ENCODE measurements at regions not wholly inside any gene's neighbourhood (a gene's known extent, or its start where the extent isn't known, plus 50 kb on each side); places are given as distances from the start of the nearest gene placed in this dataset.

DNA sequence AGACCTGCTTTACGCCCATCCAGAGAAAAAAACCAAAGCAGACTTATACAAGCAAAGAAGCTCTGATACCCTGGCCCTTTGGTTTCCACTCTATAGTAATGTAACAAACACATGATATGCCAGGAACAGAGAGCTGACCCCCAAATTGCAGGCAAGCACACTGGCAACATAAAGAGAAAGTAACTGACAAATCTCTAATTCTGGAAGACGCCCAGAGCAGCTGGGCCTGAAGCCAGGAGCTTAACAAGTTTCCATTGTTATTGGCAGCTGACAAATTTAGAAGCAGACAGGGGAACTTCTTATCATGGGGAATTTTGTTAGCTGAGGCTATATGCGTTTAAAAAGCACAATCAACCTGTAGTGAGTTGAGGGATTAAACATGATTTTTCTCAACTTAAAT is 158.0 kb downstream of the DLEU7 start:
- peak; percentile 50 for DNase-seq (ENCODE audit: low spot score)

DNA sequence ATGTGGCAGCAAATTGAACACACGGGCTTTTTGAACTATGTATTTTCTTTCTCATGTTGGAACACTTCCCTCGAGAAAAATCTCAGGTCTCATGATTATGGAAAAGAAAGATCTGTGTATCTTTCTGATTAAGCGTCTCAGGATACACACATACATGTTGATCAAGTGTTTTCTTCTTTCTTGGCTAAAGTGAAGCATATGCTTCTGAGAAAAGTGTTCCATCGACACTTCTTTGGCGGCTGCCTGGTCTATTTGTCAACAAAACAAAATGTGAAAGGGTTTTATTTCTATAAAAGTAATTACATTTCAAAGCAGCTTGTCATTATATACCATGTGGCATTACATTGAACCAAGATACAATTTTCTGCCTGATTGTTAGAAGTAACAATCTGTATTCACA is 157.5 kb downstream of the DLEU7 start:
- DNase-seq (ENCODE audit: low spot score): no peak

DNA sequence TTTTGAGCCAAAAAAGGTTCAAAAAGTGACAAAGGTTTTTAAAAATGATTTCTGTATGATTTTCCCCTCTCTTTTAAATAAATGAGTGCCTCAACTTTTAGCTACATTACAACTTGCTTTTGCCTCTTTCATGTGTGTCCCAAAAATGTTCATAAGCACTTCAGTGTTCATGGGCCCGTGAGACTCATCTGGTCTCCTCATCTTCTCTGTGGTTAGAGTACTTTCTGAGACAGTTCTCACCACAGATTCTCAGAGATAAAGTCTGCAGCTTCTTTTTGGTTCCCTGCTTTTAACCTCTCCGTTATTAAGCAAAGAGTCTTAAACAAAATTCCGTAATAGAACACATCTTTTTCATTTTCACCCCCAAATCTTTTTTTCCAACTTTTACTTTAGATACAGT is 156.9 kb downstream of the DLEU7 start:
- DNase-seq (ENCODE audit: low spot score): no peak

DNA sequence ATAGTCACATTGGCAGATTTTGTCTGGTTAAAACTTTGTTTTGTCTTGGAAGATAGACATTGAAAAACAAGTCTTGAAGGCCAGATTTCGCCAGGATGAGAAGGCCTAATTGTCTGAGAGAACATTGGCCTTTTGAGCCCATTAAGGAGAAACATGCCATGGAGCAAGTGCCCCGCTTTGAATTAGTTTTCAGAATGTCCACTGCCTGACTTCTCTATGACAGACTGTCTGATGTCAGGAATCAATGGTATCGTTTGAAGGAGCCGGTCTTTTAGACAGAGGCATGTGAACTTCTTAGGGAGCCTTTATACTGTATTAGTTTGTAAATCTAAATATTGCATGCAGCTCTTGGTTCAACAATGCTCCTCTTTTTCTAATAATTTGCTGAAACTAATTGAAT is 155.9 kb downstream of the DLEU7 start:
- DNase-seq (ENCODE audit: low spot score): no peak

DNA sequence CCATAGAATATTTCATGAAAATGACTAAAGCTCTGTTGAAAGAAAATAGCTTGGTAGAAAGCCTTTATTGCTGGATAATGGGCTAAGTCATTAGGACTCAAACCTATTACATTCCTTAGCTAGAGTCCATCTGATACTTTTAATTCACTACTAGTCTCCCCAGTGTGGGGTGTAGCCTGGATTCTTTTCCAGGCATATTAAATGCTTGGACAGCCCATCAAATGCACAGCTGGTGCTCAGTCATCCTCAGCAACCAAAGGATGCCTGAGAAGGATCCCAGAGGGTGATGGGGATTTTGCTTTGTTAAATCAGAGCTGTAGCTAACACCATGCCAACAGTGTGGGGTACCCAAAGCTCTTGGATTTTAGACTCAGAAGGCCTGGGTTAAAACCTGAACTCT is 153.5 kb downstream of the DLEU7 start:
- DNase-seq (ENCODE audit: low spot score): no peak

DNA sequence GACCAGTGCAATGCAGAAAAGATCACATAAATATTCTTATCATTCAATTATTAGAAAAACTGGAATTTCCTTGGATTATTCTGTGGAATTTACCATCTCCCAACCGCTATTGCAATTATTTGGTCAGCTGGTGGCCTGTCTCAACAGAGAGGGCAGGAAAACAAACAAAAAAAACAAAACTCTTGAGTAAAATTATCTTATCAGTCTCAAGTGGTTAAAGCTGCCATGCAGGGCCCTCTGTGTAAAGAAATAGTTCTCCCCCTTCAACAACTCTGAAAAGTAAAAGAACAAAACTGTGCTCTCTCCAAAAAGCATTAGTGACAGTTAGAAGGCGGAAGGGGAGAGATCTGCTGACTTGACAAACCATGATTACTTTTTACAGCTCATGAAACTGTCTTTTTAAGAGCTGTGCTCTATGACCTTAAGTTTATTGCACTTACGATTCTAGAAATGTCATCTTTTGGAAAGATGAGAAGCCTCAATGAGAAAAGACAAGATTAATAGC is 152.3 kb downstream of the DLEU7 start:
- no peak for DNase-seq (ENCODE audit: low spot score)

DNA sequence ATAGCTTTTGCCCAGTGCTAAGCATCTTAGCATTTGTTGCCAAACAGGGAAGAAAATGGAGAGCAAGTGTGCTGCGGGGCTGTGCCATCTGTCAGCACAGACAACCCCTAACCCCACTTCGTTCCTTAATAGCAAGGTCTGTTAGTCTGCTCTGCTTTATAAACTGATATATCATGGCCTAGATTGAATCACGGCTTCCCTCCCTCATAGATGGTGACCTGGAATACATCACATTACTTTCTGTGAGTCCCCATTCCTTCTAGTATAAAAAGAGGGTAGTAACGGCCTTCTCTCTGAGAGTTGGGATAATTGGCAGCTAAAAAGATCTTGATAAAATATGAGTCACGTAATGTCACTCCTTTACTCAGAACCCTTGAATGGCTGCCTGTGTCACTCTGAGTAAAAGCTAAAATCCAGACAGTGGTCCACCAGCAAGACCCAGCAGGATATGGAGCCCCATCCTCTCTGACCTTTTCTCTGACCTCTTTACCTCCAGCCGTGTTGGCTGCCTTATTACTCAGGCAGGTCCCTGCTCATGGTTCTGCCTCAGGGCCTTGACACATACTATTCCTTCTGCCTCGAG is 151.7 kb downstream of the DLEU7 start:
- DNase-seq (ENCODE audit: low spot score): peak; percentile 34

DNA sequence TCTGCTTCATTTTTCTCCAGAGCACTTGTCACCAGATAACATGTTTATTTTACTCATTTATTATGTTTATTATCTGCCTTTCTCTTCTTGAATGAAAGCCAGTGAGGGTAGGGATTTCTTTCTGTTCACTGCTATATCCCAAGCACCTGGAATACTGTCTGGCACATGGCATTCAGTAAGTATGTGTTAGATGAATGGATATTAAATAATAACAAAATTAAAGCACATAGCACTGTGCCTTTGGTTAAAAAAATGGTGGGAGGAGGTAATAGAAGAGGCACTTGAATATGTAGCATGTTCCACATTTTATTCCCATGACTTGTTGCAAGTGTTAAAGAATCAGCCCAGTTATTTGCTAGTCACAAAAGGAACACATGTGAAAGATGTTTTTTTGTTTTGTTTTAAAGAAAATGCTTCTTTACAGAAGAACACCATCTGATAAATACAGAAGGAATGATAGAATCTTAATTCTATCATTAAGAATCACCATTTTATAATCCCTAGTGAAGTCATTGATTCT is 151.0 kb downstream of the DLEU7 start:
- DNase-seq (ENCODE audit: low spot score): no peak

DNA sequence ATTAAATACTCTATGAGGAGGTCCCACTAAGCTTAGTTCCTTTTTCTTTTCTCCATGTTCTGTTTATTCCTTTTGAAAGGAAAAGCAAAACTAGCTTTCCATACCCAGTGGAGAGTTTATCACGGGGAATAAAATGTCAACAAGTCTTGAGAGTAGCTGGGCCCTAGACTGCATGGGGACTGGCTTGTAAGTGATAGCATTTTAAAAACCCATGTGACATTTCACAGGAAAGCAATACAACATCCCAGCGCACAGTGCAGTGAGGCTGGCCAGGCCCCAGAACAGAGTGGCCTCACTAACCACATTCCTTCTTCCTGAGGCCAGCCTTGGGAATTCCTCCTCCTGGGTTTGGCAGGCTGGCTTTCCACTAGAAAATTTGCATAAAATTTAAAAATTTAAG is 149.8 kb downstream of the DLEU7 start:
- DNase-seq (ENCODE audit: low spot score): no peak

DNA sequence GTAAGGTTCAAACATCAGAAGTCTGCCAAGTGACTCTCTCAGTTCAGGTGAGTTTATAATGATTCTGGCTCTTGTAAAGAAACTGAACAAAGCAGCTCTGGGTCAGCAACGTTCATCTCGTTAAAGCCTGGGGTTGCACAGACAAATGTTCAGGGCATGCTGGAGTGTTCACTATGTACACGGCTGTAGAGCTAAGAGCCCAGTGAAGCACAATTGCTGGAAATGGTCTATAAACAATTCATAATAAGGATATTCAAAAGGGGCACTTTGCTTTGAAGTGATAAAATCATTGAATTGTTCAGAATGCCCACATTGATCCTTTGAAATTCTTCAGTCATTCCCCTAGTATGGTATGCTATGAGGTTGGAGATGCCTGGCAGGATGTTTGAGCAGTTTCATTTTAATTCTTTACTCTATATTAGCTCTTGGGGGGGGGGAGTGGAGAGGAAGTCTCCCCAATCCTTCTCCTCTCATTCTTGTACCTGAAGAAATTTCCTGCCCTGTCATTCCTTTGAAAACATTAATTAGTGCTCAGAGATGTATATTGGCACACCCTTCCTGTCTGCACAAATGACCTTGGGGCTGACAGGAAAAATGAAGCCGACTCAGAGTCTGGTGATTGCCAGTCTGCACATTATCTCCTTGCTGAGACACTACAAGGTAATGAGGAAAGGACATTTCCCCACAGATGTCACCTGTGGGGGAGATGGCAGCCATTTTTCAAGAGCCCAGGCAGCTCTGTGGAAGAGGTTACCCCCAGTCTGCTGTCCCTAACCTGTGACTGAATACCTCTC is 145.5 kb downstream of the DLEU7 start:
- peak; percentile 37 for DNase-seq (ENCODE audit: low spot score)

DNA sequence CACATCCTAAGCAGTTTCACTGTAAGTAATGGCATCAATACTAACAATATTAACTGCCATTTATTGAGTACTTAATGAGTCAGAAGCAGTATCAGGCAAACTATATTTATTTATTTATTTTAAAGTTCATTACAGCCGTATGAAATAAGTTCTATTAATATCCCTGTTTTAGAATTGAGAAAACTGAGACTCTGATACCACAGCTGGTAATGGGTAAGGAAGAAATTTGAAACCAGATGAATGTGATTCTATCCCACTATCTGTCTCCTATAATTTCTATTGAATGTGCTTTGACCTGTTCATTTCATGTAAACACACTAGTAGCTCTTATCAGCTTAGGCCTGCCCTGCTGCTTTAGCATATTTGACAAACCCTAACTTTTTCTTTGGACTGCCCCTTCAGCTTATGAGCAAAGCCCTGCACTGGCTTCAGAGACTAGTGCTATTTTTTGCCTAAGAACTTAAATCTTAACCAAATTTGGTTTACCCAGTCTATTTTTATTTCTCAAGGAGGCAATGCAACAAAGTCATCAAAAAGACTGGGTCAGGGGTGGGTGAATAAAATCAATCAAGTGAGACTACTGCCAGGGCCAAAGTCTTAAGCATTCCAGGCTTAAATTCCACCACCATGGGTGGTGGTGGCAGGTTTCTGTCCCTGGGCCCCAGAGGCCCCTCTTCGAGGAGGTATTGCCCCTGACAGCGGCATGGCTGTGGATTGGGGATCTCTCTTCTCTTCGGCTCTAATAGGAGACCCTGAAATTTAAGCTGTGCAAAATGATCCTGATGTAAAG is 143.4 kb downstream of the DLEU7 start:
- no peak for DNase-seq (ENCODE audit: low spot score)

DNA sequence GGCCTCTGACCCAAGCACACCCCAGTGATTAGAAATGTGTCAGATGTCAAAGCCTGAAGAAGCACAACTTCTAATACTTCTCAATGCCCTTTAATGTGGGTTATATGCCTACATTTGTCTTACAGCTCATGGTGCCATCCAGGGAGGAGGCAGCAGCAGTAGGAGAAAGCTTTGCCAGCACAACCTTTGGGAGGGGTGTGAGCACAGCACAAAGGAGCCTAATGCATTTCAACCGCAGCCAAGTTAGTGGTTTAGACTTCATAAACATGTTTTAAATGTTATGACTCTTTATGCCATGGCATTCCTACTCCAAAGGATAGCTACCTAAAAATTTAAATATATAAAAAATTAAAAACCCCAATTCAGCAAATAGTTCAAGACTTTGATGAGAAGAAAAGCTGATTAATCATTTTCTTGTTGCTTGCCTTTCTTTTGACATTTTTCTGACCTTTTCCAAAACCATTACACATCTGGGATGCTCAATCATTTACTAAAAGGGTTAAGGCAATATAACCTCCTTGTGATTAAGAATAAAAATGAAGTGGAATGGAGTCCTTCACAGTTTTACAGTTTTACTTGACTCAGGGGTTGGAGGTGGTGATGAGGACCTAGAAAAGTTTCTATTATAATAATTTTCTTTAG is 142.7 kb downstream of the DLEU7 start:
- DNase-seq (ENCODE audit: low spot score): no peak

DNA sequence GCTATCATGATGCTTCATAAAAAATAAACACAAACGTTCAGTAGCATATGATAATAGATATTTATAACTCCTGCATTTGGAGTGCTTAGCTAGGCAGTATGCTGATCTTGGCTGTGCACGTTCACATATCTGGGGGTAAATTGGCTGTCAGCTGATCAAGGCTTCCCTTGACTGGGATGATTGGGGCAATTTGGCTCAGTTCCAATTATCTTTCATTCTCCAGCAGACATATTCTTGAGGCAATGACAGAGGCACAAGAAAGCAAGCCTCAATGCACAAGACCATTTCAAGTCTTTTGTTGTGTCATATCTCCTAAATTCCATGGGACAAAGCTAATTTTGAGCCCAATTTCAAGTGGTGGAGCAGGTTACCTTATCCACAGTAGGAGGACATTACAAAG is 142.0 kb downstream of the DLEU7 start:
- DNase-seq (ENCODE audit: low spot score): no peak

DNA sequence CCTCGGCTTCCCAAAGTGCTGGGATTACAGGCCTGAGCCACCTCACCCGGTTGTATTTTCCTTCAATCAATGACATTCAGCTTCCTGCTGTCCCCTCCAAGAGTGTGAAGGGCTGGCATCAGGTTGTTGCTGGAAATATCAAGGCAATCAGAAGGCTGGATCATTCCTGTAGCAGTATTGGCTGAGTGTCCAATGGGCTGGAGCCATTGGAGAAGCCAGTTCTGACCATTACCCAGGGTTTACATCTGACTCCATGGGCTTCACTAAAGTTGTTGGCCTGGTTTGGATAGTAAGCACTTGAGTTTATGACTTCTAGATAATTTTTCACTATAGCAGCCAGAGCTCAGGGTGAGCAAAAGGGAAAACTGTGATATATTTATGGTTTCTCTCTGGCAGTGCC is 137.0 kb downstream of the DLEU7 start:
- DNase-seq (ENCODE audit: low spot score): no peak

DNA sequence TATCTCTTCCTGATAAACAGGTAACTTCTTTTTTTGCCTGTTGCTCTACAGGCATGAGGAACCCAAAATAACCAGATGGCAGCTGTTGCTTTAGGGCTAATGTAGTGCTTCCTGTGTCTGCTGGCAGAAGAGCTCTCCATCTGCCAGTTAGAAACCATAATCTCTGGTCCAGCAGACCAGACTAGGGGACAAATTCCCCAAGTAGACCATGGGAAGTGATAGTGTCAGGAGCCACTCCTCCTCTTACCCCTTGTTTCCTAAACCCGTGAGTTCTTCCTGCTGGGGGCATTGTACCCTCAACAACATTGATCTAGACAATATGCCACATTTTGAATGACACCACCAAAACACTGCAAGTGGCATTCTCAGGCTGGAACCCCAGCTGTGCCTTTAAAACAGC is 135.9 kb downstream of the DLEU7 start:
- DNase-seq (ENCODE audit: low spot score): no peak

DNA sequence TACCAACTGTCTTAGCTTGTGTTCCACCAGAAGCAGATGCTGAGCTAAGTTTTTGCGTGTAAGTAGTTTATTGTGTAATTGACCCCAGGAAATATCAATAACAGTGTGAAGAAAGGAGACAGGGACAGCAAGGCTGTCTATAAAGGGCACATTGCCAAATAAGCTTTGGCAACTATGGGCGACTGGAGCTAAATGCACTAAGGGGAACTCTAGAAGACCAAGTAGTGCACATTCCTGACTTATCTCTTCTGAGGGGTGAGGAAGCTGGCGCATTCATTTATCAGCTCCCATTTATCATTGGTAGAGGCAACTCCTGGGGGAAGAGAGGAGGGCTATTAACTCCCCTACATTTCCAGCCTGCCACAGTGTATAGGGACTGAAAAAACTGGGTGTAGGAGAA is 135.0 kb downstream of the DLEU7 start:
- DNase-seq (ENCODE audit: low spot score): no peak

DNA sequence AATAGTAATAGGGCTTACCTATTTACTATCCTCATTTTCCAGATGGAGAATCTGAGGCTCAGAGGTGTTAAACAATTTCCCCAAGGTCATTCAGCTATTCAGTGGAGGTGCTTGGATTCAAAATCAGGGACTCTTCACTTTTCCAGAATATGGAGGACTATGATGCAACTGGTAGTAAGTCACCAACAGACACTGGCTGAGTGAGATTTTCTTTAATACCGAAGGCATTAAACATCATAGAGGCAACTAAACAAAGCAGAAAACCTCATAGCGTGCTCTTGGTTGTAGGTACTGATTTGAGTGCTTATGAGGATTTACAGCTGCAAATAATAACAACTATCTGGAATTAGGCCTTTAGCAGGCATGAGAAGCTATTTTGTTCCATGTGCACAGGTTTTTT is 134.4 kb downstream of the DLEU7 start:
- DNase-seq (ENCODE audit: low spot score): no peak

DNA sequence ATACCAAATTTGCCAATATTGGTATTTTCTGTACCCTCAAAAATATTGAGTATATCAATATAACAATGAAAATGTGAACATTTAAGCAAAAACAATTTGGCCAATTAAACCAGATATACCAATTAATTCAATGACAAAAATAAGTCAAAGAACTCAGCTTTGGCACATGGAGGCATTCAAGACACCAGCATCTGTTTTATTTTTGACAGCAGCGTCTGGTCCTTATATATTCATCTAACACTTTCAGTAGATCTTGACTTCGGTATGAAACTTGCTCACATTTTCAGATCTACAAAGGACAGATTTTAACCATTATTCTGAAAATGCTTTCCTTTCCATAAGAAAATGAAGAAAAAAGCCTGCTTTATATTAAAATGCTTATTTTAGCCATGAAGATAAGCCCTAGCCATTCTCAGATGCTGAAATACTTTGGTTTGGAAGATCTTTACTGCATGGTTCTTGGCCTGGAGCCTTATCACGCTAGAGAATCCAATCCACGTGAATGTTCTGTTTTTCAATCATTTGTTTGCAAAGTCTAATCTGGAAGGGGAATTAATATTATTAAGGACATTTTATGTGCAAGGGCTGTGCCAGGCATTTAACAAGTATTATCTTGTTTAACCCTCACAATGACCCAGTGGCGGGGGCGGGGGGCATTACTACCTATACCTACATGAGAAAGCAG is 132.2 kb downstream of the DLEU7 start:
- no peak for DNase-seq (ENCODE audit: low spot score)

DNA sequence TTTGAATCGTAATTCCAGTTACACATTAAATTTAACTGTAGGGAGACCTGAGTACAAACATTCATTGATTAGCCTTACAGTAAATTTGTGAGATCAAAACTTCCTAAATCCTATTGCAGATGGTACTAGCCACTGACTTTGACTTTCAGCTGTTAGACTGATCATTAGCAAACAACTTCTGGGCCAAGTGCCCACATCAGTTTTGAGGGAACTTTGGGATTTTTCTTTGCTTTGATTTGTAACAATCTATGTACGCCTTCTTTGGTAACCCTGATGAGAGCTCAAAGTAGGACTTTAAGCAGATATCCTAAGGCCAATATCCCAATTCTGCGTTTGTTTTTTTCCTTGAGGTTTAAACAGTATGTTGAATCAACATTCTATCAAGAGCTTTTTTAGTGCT is 131.5 kb downstream of the DLEU7 start:
- DNase-seq (ENCODE audit: low spot score): no peak

DNA sequence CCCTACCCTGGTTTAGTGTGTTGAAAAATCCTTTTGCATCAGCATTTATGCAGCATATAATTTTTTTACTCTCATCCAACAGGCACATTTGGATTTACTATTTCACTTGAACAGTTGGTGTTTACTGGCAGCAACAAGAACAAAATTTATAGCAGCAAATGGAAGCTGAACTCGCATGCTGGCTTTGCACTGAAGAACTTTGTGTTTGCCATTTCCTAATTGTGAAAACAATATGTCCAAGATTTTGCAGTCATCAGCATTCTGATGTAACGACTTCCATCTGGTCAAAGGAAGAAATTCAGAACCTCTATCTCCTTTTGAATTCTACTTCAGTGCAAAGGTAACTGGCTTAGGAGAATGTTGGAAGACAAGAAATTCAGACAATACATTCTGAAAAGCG is 131.0 kb downstream of the DLEU7 start:
- DNase-seq (ENCODE audit: low spot score): no peak

DNA sequence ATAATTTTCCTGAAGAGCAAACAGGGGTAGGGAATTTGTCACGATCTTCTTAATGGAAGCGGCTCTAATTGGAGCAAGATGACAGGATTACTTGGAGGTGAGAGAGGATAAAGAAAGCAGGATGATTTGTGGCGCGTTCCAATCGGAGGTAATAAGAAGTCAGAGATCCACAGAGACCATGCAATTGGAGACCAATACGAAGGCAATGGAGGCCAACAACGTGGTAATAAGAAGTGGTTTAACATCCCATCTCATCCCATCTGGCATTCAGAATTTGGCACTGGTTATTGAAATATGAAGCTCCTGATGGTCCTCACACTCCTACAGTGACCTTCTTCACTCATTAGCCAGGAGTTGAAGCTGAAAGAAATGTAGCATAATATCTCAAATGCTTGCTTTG is 130.6 kb downstream of the DLEU7 start:
- no peak for DNase-seq (ENCODE audit: low spot score)
